ENCODE measurements at regions not wholly inside any gene's neighbourhood (a gene's known extent, or its start where the extent isn't known, plus 50 kb on each side); places are given as distances from the start of the nearest gene placed in this dataset.
"Not testable (repeated sequence)": the region's sequence is repeated elsewhere in the genome, so short reads cannot be mapped to it uniquely, and the experiment has no call there.

- Histone ChIP-seq H3K9me2 (replicated peaks; ENCODE audit: insufficient read depth) (no peaks in the 10 kb centered on the region), H3K79me2 (no peaks in the 10 kb centered on the region), H3K4me1 (ENCODE audit: insufficient read depth) (no peaks in the 10 kb centered on the region), H2AFZ (no peak overlapping the region), H4K20me1 (ENCODE audit: insufficient read depth, poor library complexity, severe bottlenecking) (no peaks in the 10 kb centered on the region), H3K4me2 (no peak overlapping the region), H3K4me3 (no peak overlapping the region), H3K9me3 (ENCODE audit: low read depth) (no peaks in the 10 kb centered on the region), H3K27ac (no peak overlapping the region), H3K36me3 (replicated peaks; ENCODE audit: insufficient read depth, low read depth) (no peaks in the 10 kb centered on the region), H3K27me3 (no peaks in the 10 kb centered on the region)
- 82% methylated on average over 3 of the region's 3 CpGs for WGBS (ENCODE audit: low lambda C conversion rate, missing lambda C conversion rate)
- TF ChIP-seq EZH2 (IDR thresholded peaks at IDR 0.05; ENCODE audit: borderline replicate concordance) (no peak), EZH2phosphoT487 (IDR thresholded peaks at IDR 0.05; ENCODE audit: low read depth, severe bottlenecking, unreplicated experiment) (no peak), CTCF (IDR thresholded peaks at IDR 0.05; ENCODE audit: poor library complexity) (no peak)
- no peak for DNase-seq (ENCODE audit: low spot score)
Observed at GRCh38 chr3:99315896-99316295, 322.5 kb upstream of the COL8A1 start.

GRCh38 chr3:99313485-99313884 is 324.9 kb upstream of the COL8A1 start:
- TF ChIP-seq CTCF (IDR thresholded peaks at IDR 0.05; ENCODE audit: poor library complexity) (no peak), EZH2 (IDR thresholded peaks at IDR 0.05; ENCODE audit: borderline replicate concordance) (no peak), EZH2phosphoT487 (IDR thresholded peaks at IDR 0.05; ENCODE audit: low read depth, severe bottlenecking, unreplicated experiment) (no peak)
- H3K9me2 ChIP-seq (replicated peaks; ENCODE audit: insufficient read depth): no peaks in the 10 kb centered on the region
- no peaks in the 10 kb centered on the region for H3K36me3 ChIP-seq (replicated peaks; ENCODE audit: insufficient read depth, low read depth)
- H3K9me3 ChIP-seq (ENCODE audit: low read depth): no peaks in the 10 kb centered on the region
- no peak overlapping the region for H3K27ac ChIP-seq
- no peak overlapping the region for H2AFZ ChIP-seq
- no peak overlapping the region for H3K4me3 ChIP-seq
- H3K27me3 ChIP-seq: no peaks in the 10 kb centered on the region
- no peaks in the 10 kb centered on the region for H3K4me1 ChIP-seq (ENCODE audit: insufficient read depth)
- H3K4me2 ChIP-seq: no peak overlapping the region
- H4K20me1 ChIP-seq (ENCODE audit: insufficient read depth, poor library complexity, severe bottlenecking): no peaks in the 10 kb centered on the region
- no peaks in the 10 kb centered on the region for H3K79me2 ChIP-seq
- no peak for DNase-seq (ENCODE audit: low spot score)

GRCh38 chr3:99298661-99299060 is 339.7 kb upstream of the COL8A1 start:
- 97% methylated on average over 1 of the region's 1 CpG for WGBS (ENCODE audit: low lambda C conversion rate, missing lambda C conversion rate)
- no peaks in the 10 kb centered on the region for H3K9me3 ChIP-seq (ENCODE audit: low read depth)

GRCh38 chr3:99295836-99296235 is 342.6 kb upstream of the COL8A1 start:
- H2AFZ ChIP-seq: no peak overlapping the region
- 88% methylated on average over 1 of the region's 1 CpG for WGBS (ENCODE audit: low lambda C conversion rate, missing lambda C conversion rate)

More at GRCh38 chr3:99298661-99299060, 339.7 kb upstream of the COL8A1 start:
- no peak overlapping the region for H3K27ac ChIP-seq
- no peak overlapping the region for H2AFZ ChIP-seq
- DNase-seq (ENCODE audit: low spot score): no peak
- H3K27me3 ChIP-seq: no peaks in the 10 kb centered on the region
- no peaks in the 10 kb centered on the region for H4K20me1 ChIP-seq (ENCODE audit: insufficient read depth, poor library complexity, severe bottlenecking)
- no peaks in the 10 kb centered on the region for H3K4me1 ChIP-seq (ENCODE audit: insufficient read depth)
- H3K4me2 ChIP-seq: no peak overlapping the region
- no peaks in the 10 kb centered on the region for H3K79me2 ChIP-seq
- no peaks in the 10 kb centered on the region for H3K9me2 ChIP-seq (replicated peaks; ENCODE audit: insufficient read depth)
- H3K4me3 ChIP-seq: no peak overlapping the region
- H3K36me3 ChIP-seq (replicated peaks; ENCODE audit: insufficient read depth, low read depth): no peaks in the 10 kb centered on the region
- no peak for TF ChIP-seq EZH2phosphoT487 (IDR thresholded peaks at IDR 0.05; ENCODE audit: low read depth, severe bottlenecking, unreplicated experiment)

GRCh38 chr3:99294092-99294491 is 344.3 kb upstream of the COL8A1 start:
- H2AFZ ChIP-seq: peak overlapping the region; percentile 71
- 5% methylated on average over 8 of the region's 8 CpGs for WGBS (ENCODE audit: low lambda C conversion rate, missing lambda C conversion rate)
- H3K4me2 ChIP-seq: peak overlapping the region; percentile 67
- not testable (repeated sequence) for H3K4me1 ChIP-seq (ENCODE audit: insufficient read depth); H3K27ac ChIP-seq; H3K4me3 ChIP-seq; H3K36me3 ChIP-seq (replicated peaks; ENCODE audit: insufficient read depth, low read depth); H3K9me3 ChIP-seq (ENCODE audit: low read depth); H3K27me3 ChIP-seq; DNase-seq (ENCODE audit: low spot score); H3K9me2 ChIP-seq (replicated peaks; ENCODE audit: insufficient read depth); H4K20me1 ChIP-seq (ENCODE audit: insufficient read depth, poor library complexity, severe bottlenecking); H3K79me2 ChIP-seq

More at GRCh38 chr3:99295836-99296235, 342.6 kb upstream of the COL8A1 start:
- no peak overlapping the region for H3K4me3 ChIP-seq
- no peak overlapping the region for H3K27ac ChIP-seq
- no peak for TF ChIP-seq EZH2 (IDR thresholded peaks at IDR 0.05; ENCODE audit: borderline replicate concordance)
- no peak for TF ChIP-seq CTCF (IDR thresholded peaks at IDR 0.05; ENCODE audit: poor library complexity)
- TF ChIP-seq EZH2phosphoT487 (IDR thresholded peaks at IDR 0.05; ENCODE audit: low read depth, severe bottlenecking, unreplicated experiment): no peak
- H3K36me3 ChIP-seq (replicated peaks; ENCODE audit: insufficient read depth, low read depth): no peaks in the 10 kb centered on the region
- no peak for DNase-seq (ENCODE audit: low spot score)
- no peaks in the 10 kb centered on the region for H3K9me2 ChIP-seq (replicated peaks; ENCODE audit: insufficient read depth)
- H3K4me1 ChIP-seq (ENCODE audit: insufficient read depth): no peaks in the 10 kb centered on the region
- no peaks in the 10 kb centered on the region for H3K27me3 ChIP-seq
- H3K4me2 ChIP-seq: no peak overlapping the region
- H4K20me1 ChIP-seq (ENCODE audit: insufficient read depth, poor library complexity, severe bottlenecking): no peaks in the 10 kb centered on the region
- no peaks in the 10 kb centered on the region for H3K79me2 ChIP-seq
- no peaks in the 10 kb centered on the region for H3K9me3 ChIP-seq (ENCODE audit: low read depth)
